ENCODE measurements at regions not wholly inside any gene's neighbourhood (a gene's known extent, or its start where the extent isn't known, plus 50 kb on each side); places are given as distances from the start of the nearest gene placed in this dataset.

- H3K4me3 ChIP-seq (ENCODE audit: low read depth, low read length), result no peak overlapping the region
- no peaks in the 10 kb centered on the region for H3K4me1 ChIP-seq (ENCODE audit: control insufficient read depth, insufficient read depth, low read length)
- no peaks in the 10 kb centered on the region for H3K27me3 ChIP-seq (ENCODE audit: control insufficient read depth, insufficient read depth, low read length)
- H3K9me3 ChIP-seq (ENCODE audit: control insufficient read depth, insufficient read depth, low read length), result no peaks in the 10 kb centered on the region
- H3K36me3 ChIP-seq (ENCODE audit: control insufficient read depth, insufficient read depth, low read length), result no peaks in the 10 kb centered on the region
- no peak overlapping the region for H3K27ac ChIP-seq (ENCODE audit: low read depth, low read length)
- H3K9ac ChIP-seq (ENCODE audit: low read depth, low read length), result no peak overlapping the region
These were observed 1116.1 kb downstream of the PCDH9 start for GRCh38 chr13:66113882-66114526.

DNA sequence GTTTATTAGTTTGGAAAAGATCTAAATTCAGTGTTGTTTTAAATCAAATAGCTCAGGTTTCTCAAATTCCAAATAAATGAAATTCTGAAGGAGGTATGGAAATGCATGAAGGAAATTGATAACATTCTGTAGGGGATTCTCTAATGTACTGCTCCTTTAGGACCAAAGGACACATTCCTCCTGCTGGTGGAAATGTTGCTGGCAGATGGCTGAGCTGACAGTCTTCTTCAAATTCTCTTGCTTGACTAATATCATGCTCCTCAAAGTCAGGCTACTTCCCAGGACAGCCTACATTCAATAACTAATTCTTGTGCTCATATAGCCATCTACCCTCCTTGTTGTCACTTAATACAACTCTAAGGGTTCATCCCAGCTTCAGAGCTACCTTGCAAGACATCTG lies 1118.5 kb downstream of the PCDH9 start:
- no peaks in the 10 kb centered on the region for H3K27me3 ChIP-seq (ENCODE audit: control insufficient read depth, insufficient read depth, low read length)
- no peak overlapping the region for H3K4me3 ChIP-seq (ENCODE audit: low read depth, low read length)
- H3K9ac ChIP-seq (ENCODE audit: low read depth, low read length), result no peak overlapping the region
- H3K27ac ChIP-seq (ENCODE audit: low read depth, low read length), result no peak overlapping the region
- no peaks in the 10 kb centered on the region for H3K9me3 ChIP-seq (ENCODE audit: control insufficient read depth, insufficient read depth, low read length)
- H3K4me1 ChIP-seq (ENCODE audit: control insufficient read depth, insufficient read depth, low read length), result no peaks in the 10 kb centered on the region
- H3K36me3 ChIP-seq (ENCODE audit: control insufficient read depth, insufficient read depth, low read length), result no peaks in the 10 kb centered on the region

DNA sequence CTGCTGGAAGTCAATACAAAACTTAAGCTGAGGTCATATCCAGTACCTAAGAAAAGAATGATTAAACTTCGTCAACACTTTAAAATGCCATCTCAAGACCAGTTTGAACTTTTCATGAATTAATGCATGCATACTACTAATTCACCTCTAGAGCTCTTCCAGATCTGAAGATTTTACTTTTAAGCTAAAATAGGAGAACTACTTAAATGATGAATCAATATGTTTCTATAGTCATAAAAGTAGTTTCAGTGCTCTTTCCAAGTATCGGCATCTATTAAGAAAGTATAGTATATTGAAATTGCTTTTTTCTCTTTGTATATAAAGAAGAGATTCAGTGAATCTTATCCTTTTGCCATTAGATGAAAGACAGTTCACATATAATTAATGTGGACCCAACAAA lies 1123.9 kb downstream of the PCDH9 start:
- no peak overlapping the region for H3K27ac ChIP-seq (ENCODE audit: low read depth, low read length)
- no peaks in the 10 kb centered on the region for H3K27me3 ChIP-seq (ENCODE audit: control insufficient read depth, insufficient read depth, low read length)
- no peaks in the 10 kb centered on the region for H3K9me3 ChIP-seq (ENCODE audit: control insufficient read depth, insufficient read depth, low read length)
- no peaks in the 10 kb centered on the region for H3K36me3 ChIP-seq (ENCODE audit: control insufficient read depth, insufficient read depth, low read length)
- H3K9ac ChIP-seq (ENCODE audit: low read depth, low read length), result no peak overlapping the region
- no peaks in the 10 kb centered on the region for H3K4me1 ChIP-seq (ENCODE audit: control insufficient read depth, insufficient read depth, low read length)
- H3K4me3 ChIP-seq (ENCODE audit: low read depth, low read length), result no peak overlapping the region

DNA sequence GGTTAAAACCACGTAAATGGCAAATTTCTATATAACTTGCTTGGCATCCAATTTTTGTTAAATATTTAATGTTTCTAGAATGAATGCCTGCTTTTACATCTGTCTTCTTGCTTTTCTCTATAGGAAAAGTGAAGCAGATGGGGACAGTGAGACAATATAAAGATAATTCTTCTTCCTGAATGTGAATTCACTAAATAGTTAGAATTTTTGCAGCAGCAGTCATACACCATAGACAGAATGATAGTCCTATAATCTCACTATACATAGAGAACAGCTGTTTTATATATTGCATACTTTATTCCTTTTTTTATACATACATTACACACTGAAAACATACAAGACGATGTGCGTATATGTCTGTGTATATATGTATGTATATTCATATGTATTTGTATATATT lies 1127.3 kb downstream of the PCDH9 start:
- no peak overlapping the region for H3K27ac ChIP-seq (ENCODE audit: low read depth, low read length)
- no peaks in the 10 kb centered on the region for H3K4me1 ChIP-seq (ENCODE audit: control insufficient read depth, insufficient read depth, low read length)
- no peak overlapping the region for H3K4me3 ChIP-seq (ENCODE audit: low read depth, low read length)
- H3K27me3 ChIP-seq (ENCODE audit: control insufficient read depth, insufficient read depth, low read length), result no peaks in the 10 kb centered on the region
- no peaks in the 10 kb centered on the region for H3K36me3 ChIP-seq (ENCODE audit: control insufficient read depth, insufficient read depth, low read length)
- no peaks in the 10 kb centered on the region for H3K9me3 ChIP-seq (ENCODE audit: control insufficient read depth, insufficient read depth, low read length)
- no peak overlapping the region for H3K9ac ChIP-seq (ENCODE audit: low read depth, low read length)

- Histone ChIP-seq H3K4me3 (ENCODE audit: low read depth, low read length) (no peak overlapping the region), H3K9me3 (ENCODE audit: control insufficient read depth, insufficient read depth, low read length) (no peaks in the 10 kb centered on the region), H3K36me3 (ENCODE audit: control insufficient read depth, insufficient read depth, low read length) (no peaks in the 10 kb centered on the region), H3K27ac (ENCODE audit: low read depth, low read length) (no peak overlapping the region), H3K4me1 (ENCODE audit: control insufficient read depth, insufficient read depth, low read length) (no peaks in the 10 kb centered on the region), H3K9ac (ENCODE audit: low read depth, low read length) (no peak overlapping the region), H3K27me3 (ENCODE audit: control insufficient read depth, insufficient read depth, low read length) (no peaks in the 10 kb centered on the region)
These were observed 1130.3 kb downstream of the PCDH9 start for GRCh38 chr13:66099825-66100224.

- no peak overlapping the region for H3K27ac ChIP-seq (ENCODE audit: low read depth, low read length)
- no peaks in the 10 kb centered on the region for H3K4me1 ChIP-seq (ENCODE audit: control insufficient read depth, insufficient read depth, low read length)
- no peaks in the 10 kb centered on the region for H3K27me3 ChIP-seq (ENCODE audit: control insufficient read depth, insufficient read depth, low read length)
- no peak overlapping the region for H3K9ac ChIP-seq (ENCODE audit: low read depth, low read length)
- H3K4me3 ChIP-seq (ENCODE audit: low read depth, low read length), result no peak overlapping the region
- H3K9me3 ChIP-seq (ENCODE audit: control insufficient read depth, insufficient read depth, low read length), result no peaks in the 10 kb centered on the region
- H3K36me3 ChIP-seq (ENCODE audit: control insufficient read depth, insufficient read depth, low read length), result no peaks in the 10 kb centered on the region
These were observed 1131.1 kb downstream of the PCDH9 start for GRCh38 chr13:66098931-66099628.

DNA sequence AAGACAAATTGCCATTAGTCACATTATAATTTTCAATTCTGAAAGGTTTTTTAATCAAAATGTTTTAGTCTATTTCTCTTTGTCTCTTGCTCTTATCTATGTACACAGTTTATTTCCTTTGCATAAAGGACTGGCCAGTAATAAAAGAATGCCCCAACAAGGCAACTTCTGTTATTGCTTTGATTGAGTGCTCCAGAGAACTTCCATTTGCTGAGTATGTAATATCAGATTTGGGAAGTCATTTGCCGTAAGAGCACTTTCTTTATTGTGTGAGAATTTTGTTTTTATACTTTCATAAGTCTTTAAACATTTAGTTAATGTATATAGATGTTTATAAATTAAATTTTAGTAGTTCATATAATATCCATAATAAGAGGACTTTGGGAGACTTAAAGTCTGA lies 1140.4 kb downstream of the PCDH9 start:
- no peaks in the 10 kb centered on the region for H3K36me3 ChIP-seq (ENCODE audit: control insufficient read depth, insufficient read depth, low read length)
- H3K27ac ChIP-seq (ENCODE audit: low read depth, low read length), result no peak overlapping the region

GRCh38 chr13:66087269-66087710 lies 1142.8 kb downstream of the PCDH9 start:
- H3K9ac ChIP-seq (ENCODE audit: low read depth, low read length), result no peak overlapping the region

More for the DNA sequence above, 1140.4 kb downstream of the PCDH9 start:
- 0 out of 2 replicates have a peak, but pooled peaks cover 2% of the 10 kb centered on the region for H3K9me3 ChIP-seq (ENCODE audit: control insufficient read depth, insufficient read depth, low read length)
- H3K4me1 ChIP-seq (ENCODE audit: control insufficient read depth, insufficient read depth, low read length), result no peaks in the 10 kb centered on the region
- H3K9ac ChIP-seq (ENCODE audit: low read depth, low read length), result no peak overlapping the region
- H3K27me3 ChIP-seq (ENCODE audit: control insufficient read depth, insufficient read depth, low read length), result no peaks in the 10 kb centered on the region
- no peak overlapping the region for H3K4me3 ChIP-seq (ENCODE audit: low read depth, low read length)

DNA sequence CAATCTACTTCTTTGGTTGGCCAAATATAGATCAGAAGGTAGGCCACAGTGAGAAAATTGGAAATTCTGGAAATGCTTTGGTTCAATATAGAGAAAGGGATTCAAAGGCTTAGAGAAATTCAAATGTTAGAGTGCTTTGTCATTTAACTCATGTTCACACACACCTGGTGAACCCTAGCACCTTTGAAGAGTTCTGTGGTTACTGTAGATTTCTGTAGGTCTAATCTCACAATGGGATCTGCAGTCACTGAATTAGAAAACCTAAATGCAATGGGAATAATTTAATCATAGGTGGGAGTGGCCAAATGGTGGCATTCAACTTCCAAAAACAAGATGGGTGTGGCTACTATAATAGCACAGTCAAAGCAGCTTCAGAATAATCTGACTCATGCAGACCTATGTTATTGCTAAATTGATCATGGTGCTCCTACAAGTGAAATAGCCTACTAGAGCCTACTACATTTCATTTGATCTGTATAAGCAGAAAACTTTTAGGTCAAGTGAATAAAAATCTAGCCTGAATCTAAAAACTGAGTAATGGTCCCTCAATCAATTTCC lies 1152.9 kb downstream of the PCDH9 start:
- Histone ChIP-seq H3K36me3 (ENCODE audit: control insufficient read depth, insufficient read depth, low read length) (no peaks in the 10 kb centered on the region), H3K27ac (ENCODE audit: low read depth, low read length) (no peak overlapping the region), H3K9ac (ENCODE audit: low read depth, low read length) (no peak overlapping the region), H3K4me1 (ENCODE audit: control insufficient read depth, insufficient read depth, low read length) (no peaks in the 10 kb centered on the region), H3K27me3 (ENCODE audit: control insufficient read depth, insufficient read depth, low read length) (no peaks in the 10 kb centered on the region), H3K4me3 (ENCODE audit: low read depth, low read length) (no peak overlapping the region), H3K9me3 (ENCODE audit: control insufficient read depth, insufficient read depth, low read length) (no peaks in the 10 kb centered on the region)

More at GRCh38 chr13:66087269-66087710, 1142.8 kb downstream of the PCDH9 start:
- Histone ChIP-seq H3K9me3 (ENCODE audit: control insufficient read depth, insufficient read depth, low read length) (0 out of 2 replicates have a peak, but pooled peaks cover 2% of the 10 kb centered on the region), H3K36me3 (ENCODE audit: control insufficient read depth, insufficient read depth, low read length) (no peaks in the 10 kb centered on the region), H3K4me3 (ENCODE audit: low read depth, low read length) (no peak overlapping the region), H3K4me1 (ENCODE audit: control insufficient read depth, insufficient read depth, low read length) (no peaks in the 10 kb centered on the region), H3K27ac (ENCODE audit: low read depth, low read length) (no peak overlapping the region), H3K27me3 (ENCODE audit: control insufficient read depth, insufficient read depth, low read length) (no peaks in the 10 kb centered on the region)

GRCh38 chr13:66076417-66076816 lies 1153.7 kb downstream of the PCDH9 start:
- Histone ChIP-seq H3K27ac (ENCODE audit: low read depth, low read length) (no peak overlapping the region), H3K4me3 (ENCODE audit: low read depth, low read length) (no peak overlapping the region), H3K9me3 (ENCODE audit: control insufficient read depth, insufficient read depth, low read length) (no peaks in the 10 kb centered on the region), H3K27me3 (ENCODE audit: control insufficient read depth, insufficient read depth, low read length) (no peaks in the 10 kb centered on the region), H3K9ac (ENCODE audit: low read depth, low read length) (no peak overlapping the region), H3K36me3 (ENCODE audit: control insufficient read depth, insufficient read depth, low read length) (no peaks in the 10 kb centered on the region), H3K4me1 (ENCODE audit: control insufficient read depth, insufficient read depth, low read length) (no peaks in the 10 kb centered on the region)

GRCh38 chr13:66074018-66074615 lies 1156.0 kb downstream of the PCDH9 start:
- Histone ChIP-seq H3K9ac (ENCODE audit: low read depth, low read length) (no peak overlapping the region), H3K4me1 (ENCODE audit: control insufficient read depth, insufficient read depth, low read length) (no peaks in the 10 kb centered on the region), H3K36me3 (ENCODE audit: control insufficient read depth, insufficient read depth, low read length) (no peaks in the 10 kb centered on the region), H3K9me3 (ENCODE audit: control insufficient read depth, insufficient read depth, low read length) (no peaks in the 10 kb centered on the region), H3K27me3 (ENCODE audit: control insufficient read depth, insufficient read depth, low read length) (no peaks in the 10 kb centered on the region), H3K27ac (ENCODE audit: low read depth, low read length) (no peak overlapping the region), H3K4me3 (ENCODE audit: low read depth, low read length) (no peak overlapping the region)
